AG04449 (cell line): ENCODE measurements at regions not wholly inside any gene's neighbourhood (a gene's known extent, or its start where the extent isn't known, plus 50 kb on each side); places are given as distances from the start of the nearest gene placed in this dataset.

Experiments used
- CTCF ChIA-PET: fragments of 350-600 bp; formaldehyde crosslinking; extraction: SDS; loops from one replicate; lab custom pipeline; 2021; ENCODE audit warnings: antibody characterized with exemption; lab: Yijun Ruan, JAX
- POLR2A ChIA-PET: fragments of 400-600, 350-600 bp; formaldehyde crosslinking; extraction: SDS; loops from one replicate; lab custom pipeline; 2020; ENCODE audit warnings: antibody characterized with exemption, inconsistent platforms; lab: Yijun Ruan, JAX
- DNase-seq: peaks from one replicate; pipeline ENCODE4 v3.0.0-alpha.2; 2010; ENCODE audit warnings: low read depth, low spot score
- H3K4me3 ChIP-seq: 2 replicates; pipeline ENCODE4 v1.5.1; 2011; ENCODE audit warnings: low read depth, mild to moderate bottlenecking, control low read depth, low read length
- TF ChIP-seq, protein P1 (sequence below): IDR thresholded peaks from one replicate; pipeline ENCODE4 v1.5.1; 2011; ENCODE audit warnings: mild to moderate bottlenecking, moderate library complexity, low read length, control low read depth, inconsistent platforms; ENCODE audit not compliant: insufficient read depth; ENCODE audit errors: missing control alignments

- TF ChIP-seq, protein P1, sequence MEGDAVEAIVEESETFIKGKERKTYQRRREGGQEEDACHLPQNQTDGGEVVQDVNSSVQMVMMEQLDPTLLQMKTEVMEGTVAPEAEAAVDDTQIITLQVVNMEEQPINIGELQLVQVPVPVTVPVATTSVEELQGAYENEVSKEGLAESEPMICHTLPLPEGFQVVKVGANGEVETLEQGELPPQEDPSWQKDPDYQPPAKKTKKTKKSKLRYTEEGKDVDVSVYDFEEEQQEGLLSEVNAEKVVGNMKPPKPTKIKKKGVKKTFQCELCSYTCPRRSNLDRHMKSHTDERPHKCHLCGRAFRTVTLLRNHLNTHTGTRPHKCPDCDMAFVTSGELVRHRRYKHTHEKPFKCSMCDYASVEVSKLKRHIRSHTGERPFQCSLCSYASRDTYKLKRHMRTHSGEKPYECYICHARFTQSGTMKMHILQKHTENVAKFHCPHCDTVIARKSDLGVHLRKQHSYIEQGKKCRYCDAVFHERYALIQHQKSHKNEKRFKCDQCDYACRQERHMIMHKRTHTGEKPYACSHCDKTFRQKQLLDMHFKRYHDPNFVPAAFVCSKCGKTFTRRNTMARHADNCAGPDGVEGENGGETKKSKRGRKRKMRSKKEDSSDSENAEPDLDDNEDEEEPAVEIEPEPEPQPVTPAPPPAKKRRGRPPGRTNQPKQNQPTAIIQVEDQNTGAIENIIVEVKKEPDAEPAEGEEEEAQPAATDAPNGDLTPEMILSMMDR: no peak
- DNase-seq: no peak
- CTCF ChIA-PET: no interaction called here
Observed at GRCh38 chr1:50266509-50266908, 156.7 kb downstream of the DMRTA2 start.

DNA sequence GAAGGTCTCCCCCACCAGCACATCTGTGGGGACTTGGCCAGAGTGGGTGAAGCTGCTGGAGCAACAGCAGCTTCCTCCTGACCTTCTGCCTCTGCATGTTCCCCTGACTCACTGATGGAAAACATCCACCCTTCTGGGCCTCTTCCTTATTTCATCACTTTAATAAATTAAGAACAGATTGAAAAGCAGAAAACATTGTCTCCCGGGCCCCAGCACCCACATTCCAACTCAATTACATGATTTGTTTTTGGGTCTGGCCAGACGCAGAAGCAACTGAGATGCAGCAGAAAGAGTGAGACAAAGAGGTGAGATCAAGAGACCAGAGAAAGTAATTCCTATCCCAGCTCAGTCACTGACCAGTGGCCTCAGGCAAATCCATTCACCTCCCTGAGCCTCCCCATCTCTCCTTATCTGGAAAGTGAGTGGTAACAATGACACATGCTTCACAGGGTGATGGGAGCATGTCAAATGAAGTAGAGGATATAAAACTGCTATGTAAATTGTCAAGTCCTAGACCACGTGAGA is 157.1 kb downstream of the ELAVL4 start:
- H3K4me3 ChIP-seq: no peak overlapping the region
- ChIA-PET POLR2A (no interaction called here), CTCF (no interaction called here)
- no peak for DNase-seq
- TF ChIP-seq, protein P1: no peak

More at GRCh38 chr1:50266509-50266908, 156.7 kb downstream of the DMRTA2 start:
- POLR2A ChIA-PET: no interaction called here
- no peak overlapping the region for H3K4me3 ChIP-seq

DNA sequence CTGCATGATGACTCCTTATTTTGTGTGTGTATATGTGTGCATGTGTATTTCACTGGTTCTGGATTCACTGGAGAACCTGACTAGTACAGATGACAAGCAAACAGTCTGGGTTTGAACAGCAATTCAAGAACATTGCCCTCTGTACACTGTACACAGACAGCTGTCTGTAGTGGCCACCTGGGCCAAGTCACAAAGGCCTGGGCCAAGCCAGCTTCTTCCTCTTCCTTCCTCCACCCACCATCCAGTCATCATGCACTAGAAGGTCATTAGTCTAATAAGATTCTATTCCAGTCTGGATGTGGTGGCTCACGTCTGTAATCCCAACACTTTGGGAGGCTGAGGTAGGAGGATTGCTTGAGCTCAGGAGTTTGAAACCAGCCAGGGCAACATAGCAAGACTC is 155.9 kb downstream of the ELAVL4 start:
- no peak for DNase-seq
- POLR2A ChIA-PET: no interaction called here
- CTCF ChIA-PET: no interaction called here

DNA sequence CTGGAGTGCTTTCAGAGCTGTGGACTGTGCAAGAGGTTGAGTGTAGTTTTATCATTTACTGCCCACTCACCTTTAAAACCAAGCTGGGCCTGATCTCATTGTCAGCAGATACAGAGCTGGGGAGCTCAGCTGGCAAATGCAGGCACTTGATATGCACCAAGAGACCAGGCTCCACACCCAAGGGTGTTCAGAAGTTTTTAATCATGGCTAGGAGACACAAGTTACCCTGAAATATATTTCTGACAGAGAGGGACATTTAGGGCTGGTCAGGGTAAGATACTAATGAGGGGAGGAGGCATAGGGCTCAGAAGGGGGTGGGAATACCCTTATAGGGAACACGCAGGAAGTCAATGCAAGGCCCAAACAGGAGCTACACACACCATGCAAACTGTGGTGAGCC is 153.7 kb downstream of the ELAVL4 start:
- POLR2A ChIA-PET: no interaction called here
- DNase-seq: no peak

More for the DNA sequence above, 155.9 kb downstream of the ELAVL4 start:
- H3K4me3 ChIP-seq: no peak overlapping the region
- TF ChIP-seq, protein P1: no peak

GRCh38 chr1:50261951-50262350 is 153.2 kb downstream of the ELAVL4 start:
- no peak overlapping the region for H3K4me3 ChIP-seq
- ChIA-PET POLR2A (no interaction called here), CTCF (no interaction called here)
- no peak for DNase-seq
- TF ChIP-seq, protein P1: no peak

More for the DNA sequence above, 153.7 kb downstream of the ELAVL4 start:
- TF ChIP-seq, protein P1: no peak
- CTCF ChIA-PET: no interaction called here
- no peak overlapping the region for H3K4me3 ChIP-seq

DNA sequence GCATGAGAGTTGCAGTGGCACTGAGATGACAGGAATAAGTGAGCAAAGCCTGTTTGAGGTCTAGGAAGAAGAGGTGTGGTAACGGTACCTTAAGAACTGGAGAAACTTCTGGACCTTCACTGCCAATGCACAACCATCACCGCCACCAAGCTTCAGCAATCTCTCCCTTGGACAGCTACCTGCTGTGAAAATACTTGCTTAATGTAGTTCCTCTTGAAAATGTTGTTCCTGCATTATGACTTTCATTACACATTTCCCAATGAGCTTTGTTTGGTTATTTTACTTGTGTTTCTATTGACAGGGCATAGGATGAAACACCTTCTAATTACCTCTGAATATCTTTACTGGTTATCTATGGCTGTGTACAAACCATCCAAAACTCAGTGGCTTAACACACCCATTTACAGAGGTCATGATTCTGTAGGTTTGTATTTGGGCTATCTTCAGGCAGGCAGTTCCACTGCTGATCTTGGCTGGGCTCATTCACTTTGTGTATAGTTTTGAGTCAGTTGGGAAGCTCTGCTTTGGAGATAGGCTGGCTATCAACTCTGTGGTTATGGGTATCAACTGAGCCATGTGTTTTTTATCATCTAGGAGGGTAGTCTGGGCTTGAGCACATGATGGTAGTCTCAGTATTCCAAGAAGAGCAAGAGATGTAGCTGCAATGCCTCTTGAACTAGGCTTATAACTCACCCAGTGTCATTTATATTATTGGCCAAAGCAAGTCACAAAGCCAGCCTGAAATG is 149.4 kb downstream of the ELAVL4 start:
- CTCF ChIA-PET: no interaction called here
- POLR2A ChIA-PET: no interaction called here
- DNase-seq: no peak
- no peak overlapping the region for H3K4me3 ChIP-seq
- TF ChIP-seq, protein P1: no peak
